ENCODE measurements at regions not wholly inside any gene's neighbourhood (a gene's known extent, or its start where the extent isn't known, plus 50 kb on each side); places are given as distances from the start of the nearest gene placed in this dataset.

- no peak for TF ChIP-seq CTCF (conservative IDR thresholded peaks at IDR 0.05; ENCODE audit: control insufficient read depth, insufficient read depth, low read depth, low read length)
Observed at GRCh38 chrX:15055146-15055930, 182.1 kb downstream of the MOSPD2 start.

GRCh38 chrX:15050395-15050794 lies 177.2 kb downstream of the MOSPD2 start:
- no peak for DNase-seq (ENCODE audit: low read depth)
- H3K4me3 ChIP-seq (ENCODE audit: control insufficient read depth, low read depth, low read length): no peak overlapping the region
- TF ChIP-seq CTCF (conservative IDR thresholded peaks at IDR 0.05; ENCODE audit: control insufficient read depth, insufficient read depth, low read depth, low read length): no peak

More at GRCh38 chrX:15055146-15055930, 182.1 kb downstream of the MOSPD2 start:
- no peak overlapping the region for H3K4me3 ChIP-seq (ENCODE audit: control insufficient read depth, low read depth, low read length)
- no peak for DNase-seq (ENCODE audit: low read depth)

- no peak overlapping the region for H3K4me3 ChIP-seq (ENCODE audit: control insufficient read depth, low read depth, low read length)
- DNase-seq (ENCODE audit: low read depth): no peak
- TF ChIP-seq CTCF (conservative IDR thresholded peaks at IDR 0.05; ENCODE audit: control insufficient read depth, insufficient read depth, low read depth, low read length): no peak
Observed at GRCh38 chrX:15043538-15043937, 170.3 kb downstream of the MOSPD2 start.

GRCh38 chrX:15033917-15034316 lies 160.7 kb downstream of the MOSPD2 start:
- H3K4me3 ChIP-seq (ENCODE audit: control insufficient read depth, low read depth, low read length): no peak overlapping the region
- no peak for TF ChIP-seq CTCF (conservative IDR thresholded peaks at IDR 0.05; ENCODE audit: control insufficient read depth, insufficient read depth, low read depth, low read length)
- no peak for DNase-seq (ENCODE audit: low read depth)

GRCh38 chrX:15017491-15017890 lies 144.3 kb downstream of the MOSPD2 start:
- TF ChIP-seq CTCF (conservative IDR thresholded peaks at IDR 0.05; ENCODE audit: control insufficient read depth, insufficient read depth, low read depth, low read length): no peak
- DNase-seq (ENCODE audit: low read depth): no peak
- no peak overlapping the region for H3K4me3 ChIP-seq (ENCODE audit: control insufficient read depth, low read depth, low read length)

GRCh38 chrX:15016051-15016450 lies 142.8 kb downstream of the MOSPD2 start:
- DNase-seq (ENCODE audit: low read depth): no peak
- no peak overlapping the region for H3K4me3 ChIP-seq (ENCODE audit: control insufficient read depth, low read depth, low read length)
- TF ChIP-seq CTCF (conservative IDR thresholded peaks at IDR 0.05; ENCODE audit: control insufficient read depth, insufficient read depth, low read depth, low read length): no peak
